NCI-H2196 (cell line): ENCODE measurements at regions not wholly inside any gene's neighbourhood (a gene's known extent, or its start where the extent isn't known, plus 50 kb on each side); places are given as distances from the start of the nearest gene placed in this dataset.

ENCODE experiments used
- DNase-seq: peaks from one replicate; lab custom pipeline; 2025; ENCODE audit not compliant: unreplicated experiment; lab: John Stamatoyannopoulos, UW

DNA sequence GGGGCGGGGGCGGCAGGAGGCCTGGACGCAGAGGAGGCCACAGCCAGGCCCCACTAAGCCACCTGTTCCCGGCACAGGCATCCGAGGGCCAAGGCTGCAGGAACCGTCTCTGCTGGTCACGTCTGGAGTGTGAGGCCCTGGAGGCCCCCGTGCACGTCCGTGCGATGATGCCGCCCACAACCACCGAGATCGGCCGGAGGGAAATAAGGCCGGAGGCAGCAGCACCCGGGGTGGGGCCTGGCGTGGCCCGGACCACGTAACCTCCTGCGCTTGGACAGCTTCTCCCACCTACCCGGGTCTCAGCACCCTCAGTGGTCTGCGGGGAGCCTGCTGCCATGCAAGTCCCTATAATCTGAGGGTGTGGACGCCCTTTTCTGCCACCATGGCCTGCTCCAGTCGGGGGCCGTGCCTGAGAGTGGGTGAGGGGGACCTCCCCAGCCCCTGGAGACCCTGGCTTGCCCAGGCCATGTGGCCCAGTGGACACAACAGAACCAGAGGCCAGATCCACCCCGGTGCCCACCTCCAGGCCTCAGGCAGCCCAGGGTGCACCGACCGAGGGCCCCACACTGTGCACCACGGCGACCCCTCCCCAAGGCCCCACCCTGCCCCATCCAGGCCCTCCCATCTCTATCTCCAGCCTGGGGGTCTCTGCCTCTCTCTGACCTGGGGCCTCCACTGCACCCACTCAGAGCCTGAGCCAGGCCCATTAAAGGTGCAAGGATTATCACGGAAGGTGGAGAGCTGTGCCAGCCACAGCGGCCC is 83.1 kb downstream of the PDGFA start:
- no peak for DNase-seq

DNA sequence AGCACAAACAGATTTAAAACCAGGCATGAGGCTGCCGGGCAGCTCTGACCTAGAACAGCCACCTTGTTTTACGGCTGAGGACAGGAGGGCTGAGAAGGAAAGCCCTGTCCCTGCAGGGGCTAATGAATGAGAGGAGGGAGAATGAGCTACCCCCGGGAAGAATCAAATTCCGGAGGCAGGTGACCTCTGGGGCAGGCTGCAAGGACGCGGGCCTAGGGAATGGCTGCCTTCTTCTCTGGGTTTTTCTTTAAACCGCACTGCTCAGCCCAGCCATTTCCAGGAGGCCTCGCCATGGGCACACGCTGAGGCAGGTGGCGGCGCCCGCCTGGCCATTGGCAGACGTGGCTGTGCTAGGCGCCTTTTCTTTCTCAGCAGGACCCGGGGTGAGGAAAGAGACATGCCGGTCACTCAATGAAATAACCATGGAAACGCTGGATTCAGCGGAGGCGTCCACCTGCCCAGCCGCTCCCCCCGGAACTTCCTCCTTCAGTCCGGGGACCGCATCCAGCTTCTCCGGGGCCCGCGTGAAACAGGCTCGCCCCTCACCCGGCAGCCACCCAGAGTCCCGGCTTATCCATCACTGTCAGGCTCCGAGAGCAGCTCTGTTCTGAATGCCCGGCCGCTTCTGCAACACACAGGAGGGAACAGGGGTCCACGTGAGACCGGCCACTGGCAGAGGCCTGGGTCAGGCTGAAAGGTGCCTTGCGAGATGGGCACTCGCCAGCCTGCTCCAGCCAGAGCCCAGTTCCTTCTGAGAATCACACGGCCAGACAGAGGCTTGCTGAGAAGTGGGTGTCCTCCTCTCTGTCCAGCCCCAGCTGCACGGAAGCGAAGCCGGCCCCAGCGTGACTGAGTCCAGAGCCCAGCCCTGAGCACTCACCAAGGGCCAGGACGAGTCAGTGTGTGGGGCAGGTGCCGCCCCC is 82.1 kb downstream of the PDGFA start:
- no peak for DNase-seq

DNA sequence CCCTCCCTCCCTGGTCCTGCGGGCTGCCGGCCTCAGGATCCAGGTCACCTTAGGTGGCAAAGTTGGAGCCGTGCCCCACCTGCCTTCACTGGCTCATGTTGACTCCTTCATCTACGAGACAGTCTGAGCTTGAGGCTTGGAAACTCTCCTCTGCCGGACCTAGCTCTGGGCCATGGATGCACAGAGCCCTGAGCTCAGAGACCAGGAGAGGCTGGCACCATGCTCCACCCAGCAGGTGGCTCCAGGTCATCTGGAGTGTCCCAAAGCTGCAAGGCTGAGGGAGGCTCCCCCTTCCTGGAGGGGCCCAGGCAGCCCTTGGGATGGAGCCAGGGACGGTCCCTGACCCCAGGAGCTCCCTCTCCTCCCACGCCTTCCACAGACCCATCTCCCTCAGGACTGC is 81.3 kb downstream of the PDGFA start:
- DNase-seq = no peak

- DNase-seq = no peak
These were observed 80.7 kb downstream of the PDGFA start for GRCh38 chr7:438916-439315.

- DNase-seq = no peak
These were observed 79.4 kb downstream of the PDGFA start for GRCh38 chr7:440059-440749.

DNA sequence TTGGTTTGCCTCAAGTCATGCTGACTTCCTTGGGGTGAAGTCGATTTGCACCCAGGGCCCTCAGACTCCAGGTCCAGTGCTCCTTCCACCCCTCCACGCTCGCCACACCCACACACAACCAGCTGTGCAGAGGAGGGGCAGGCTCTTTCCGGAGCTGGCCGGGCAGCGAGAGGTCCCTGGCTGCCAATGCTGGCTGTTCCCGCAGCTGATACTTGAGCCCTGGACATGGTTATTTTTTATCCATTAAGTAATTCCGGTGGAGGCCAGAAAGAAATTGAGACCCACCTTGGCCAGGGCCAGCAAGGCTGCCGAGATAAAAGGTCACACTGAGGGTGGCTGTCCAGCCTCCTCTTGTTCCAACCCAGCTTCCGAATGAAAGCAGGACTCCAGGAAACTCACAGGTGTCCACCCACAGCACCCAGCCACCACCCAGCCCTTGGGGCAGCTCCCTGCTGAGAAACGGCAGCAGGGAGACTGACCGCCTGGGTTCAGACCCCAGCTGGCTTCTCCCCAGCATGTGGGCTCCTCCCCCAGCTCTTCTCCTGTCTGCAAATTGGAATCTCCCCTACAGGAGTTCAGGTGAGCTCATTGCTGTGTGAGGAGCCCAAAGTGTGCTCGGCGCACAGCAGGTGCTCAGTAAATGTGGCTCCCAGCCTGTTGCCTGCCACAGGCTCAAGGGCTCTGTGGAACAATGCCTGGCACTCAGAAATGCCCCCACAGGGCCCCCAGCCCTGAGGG is 77.8 kb downstream of the PDGFA start:
- no peak for DNase-seq

- no peak for DNase-seq
These were observed 77.2 kb downstream of the PDGFA start for GRCh38 chr7:442457-442856.

DNA sequence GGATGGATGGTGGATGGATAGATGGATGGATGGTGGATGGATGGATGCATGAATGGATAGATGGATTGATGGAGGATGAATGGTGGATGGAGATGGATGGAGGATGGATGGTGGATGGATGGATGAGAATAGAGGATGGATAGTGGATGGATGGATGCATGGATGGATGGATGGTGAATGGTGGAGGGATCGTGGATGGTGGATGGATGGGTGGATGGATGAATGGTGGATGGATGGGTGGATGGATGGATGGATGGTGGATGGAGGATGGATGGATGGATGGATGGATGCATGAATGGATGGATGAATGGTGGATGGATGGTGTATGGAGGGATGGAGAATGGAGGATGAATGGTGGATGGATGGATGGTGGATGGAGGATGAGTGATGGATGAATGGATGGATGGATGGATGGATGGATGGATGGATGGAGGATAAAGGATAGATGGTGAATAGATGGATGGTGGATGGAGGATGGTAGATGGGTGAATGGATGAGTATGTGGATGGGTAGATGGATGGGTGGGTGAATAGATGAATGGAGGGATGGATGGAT is 76.3 kb downstream of the PDGFA start:
- no peak for DNase-seq

DNA sequence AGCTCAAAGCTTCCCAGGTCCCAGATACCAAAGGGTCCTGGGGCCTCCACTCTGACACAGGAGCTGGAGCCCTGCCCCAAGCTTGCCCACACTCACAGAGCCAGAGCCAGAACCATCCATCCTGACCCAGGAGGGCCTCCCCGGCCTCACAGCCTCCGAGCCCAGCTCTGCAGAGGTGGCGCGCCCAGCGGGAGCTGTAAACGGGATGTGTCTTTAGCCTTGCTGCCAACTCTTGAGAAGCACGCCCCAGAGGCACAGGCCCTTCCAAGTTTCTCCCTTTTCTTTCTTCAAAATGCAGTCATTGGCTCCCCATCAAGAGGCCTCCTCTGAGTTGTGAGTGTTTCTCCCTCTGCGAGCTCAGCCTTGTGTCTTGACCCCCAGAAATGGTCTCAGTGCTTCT is 75.0 kb downstream of the PDGFA start:
- no peak for DNase-seq

- DNase-seq = no peak
These were observed 74.6 kb downstream of the PDGFA start for GRCh38 chr7:445020-445419.

DNA sequence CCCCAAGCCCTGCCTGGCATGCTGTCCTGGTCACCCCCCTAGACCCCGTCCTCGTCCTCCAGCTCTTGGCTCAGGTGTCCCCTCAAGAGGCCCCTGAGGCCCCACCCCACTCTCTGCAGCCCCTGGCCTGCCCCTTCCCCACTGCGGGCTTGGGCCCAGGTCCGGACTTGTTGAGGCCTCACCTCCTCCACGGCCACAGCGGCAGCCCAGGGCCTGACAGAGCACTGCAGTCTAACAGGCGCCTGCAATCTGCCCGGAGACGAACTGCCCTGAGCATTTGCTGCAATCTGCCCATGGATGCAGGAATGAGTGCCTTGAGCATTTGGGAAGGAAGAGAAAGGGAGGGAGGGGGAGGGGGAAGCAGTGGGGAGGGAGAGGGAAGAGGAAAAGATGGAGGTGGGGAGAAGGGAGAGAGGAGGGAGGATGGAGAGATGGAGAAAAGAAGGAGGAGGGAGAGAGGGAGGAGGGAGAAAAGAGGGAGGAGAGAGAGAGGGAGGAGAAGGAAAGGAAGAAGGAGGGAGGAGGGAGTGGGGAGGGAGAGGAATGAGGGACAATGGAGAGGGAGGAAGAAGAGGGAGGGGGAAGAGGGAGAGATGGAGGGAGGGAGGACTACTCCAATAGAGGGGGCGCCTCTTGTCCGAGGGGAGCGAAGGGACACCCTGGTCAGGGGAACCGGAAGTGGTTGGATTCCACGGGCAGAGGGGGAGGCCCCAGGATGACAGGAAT is 73.9 kb downstream of the PDGFA start:
- DNase-seq = no peak

GRCh38 chr7:446289-446935 is 73.2 kb downstream of the PDGFA start:
- no peak for DNase-seq
